Loucy (cell line): ENCODE measurements at regions not wholly inside any gene's neighbourhood (a gene's known extent, or its start where the extent isn't known, plus 50 kb on each side); places are given as distances from the start of the nearest gene placed in this dataset.

Experiments
- H2AFZ ChIP-seq: fragments of 200-600 bp; sonication (generic); 2 replicates; pipeline ENCODE4 v1.6.0; 2016; ENCODE audit warnings: antibody characterized with exemption, mild to moderate bottlenecking, low read length, moderate library complexity
- H3F3A ChIP-seq: fragments of 200-600 bp; 2 replicates; pipeline ENCODE4 v1.6.0; 2016; ENCODE audit warnings: antibody characterized with exemption, low read depth, mild to moderate bottlenecking
- H3K27me3 ChIP-seq: fragments of 200-600 bp; sonication (generic); 2 replicates; pipeline ENCODE4 v1.6.1; 2014; ENCODE audit warnings: low read length, mild to moderate bottlenecking; ENCODE audit not compliant: insufficient read depth, poor library complexity, severe bottlenecking
- H3K36me3 ChIP-seq: fragments of 200-600 bp; sonication (generic); 2 replicates; pipeline ENCODE4 v1.6.1; 2016; ENCODE audit warnings: low read length; ENCODE audit not compliant: insufficient read depth
- H3K4me1 ChIP-seq: fragments of 200-600 bp; sonication (generic); 2 replicates; pipeline ENCODE4 v1.5.1; 2014; ENCODE audit warnings: low read length, mild to moderate bottlenecking; ENCODE audit not compliant: insufficient read depth, poor library complexity, severe bottlenecking
- H3K4me2 ChIP-seq: fragments of 200-600 bp; sonication (generic); 2 replicates; pipeline ENCODE4 v1.6.0; 2014; ENCODE audit warnings: antibody characterized with exemption, low read length, low read depth, mild to moderate bottlenecking; ENCODE audit not compliant: poor library complexity, severe bottlenecking
- H3K4me3 ChIP-seq: fragments of 200-600 bp; sonication (generic); 2 replicates; pipeline ENCODE4 v1.5.1; 2014; ENCODE audit warnings: low read length, mild to moderate bottlenecking, mixed read lengths; ENCODE audit not compliant: poor library complexity, severe bottlenecking
- H3K79me2 ChIP-seq: fragments of 200-600 bp; sonication (generic); 2 replicates; pipeline ENCODE4 v1.6.1; 2014; ENCODE audit warnings: low read length; ENCODE audit not compliant: insufficient read depth
- H3K9ac ChIP-seq: fragments of 200-600 bp; sonication (generic); 2 replicates; pipeline ENCODE4 v1.6.0; 2014; ENCODE audit warnings: mild to moderate bottlenecking, low read depth, low read length, moderate library complexity; ENCODE audit not compliant: poor library complexity, severe bottlenecking
- H3K9me2 ChIP-seq: fragments of 200-600 bp; sonication (generic); replicated peaks from 2 replicates; pipeline ENCODE4 v1.6.1; 2016; ENCODE audit warnings: low read depth, low read length, mixed read lengths
- H3K9me3 ChIP-seq: fragments of 200-600 bp; sonication (generic); 2 replicates; pipeline ENCODE4 v1.6.1; 2014; ENCODE audit warnings: mild to moderate bottlenecking, antibody characterized with exemption, low read length, low read depth; ENCODE audit not compliant: insufficient read depth
- H4K20me1 ChIP-seq: fragments of 200-600 bp; sonication (generic); 2 replicates; pipeline ENCODE4 v1.6.0; 2014; ENCODE audit warnings: antibody characterized with exemption, low read length, mild to moderate bottlenecking; ENCODE audit not compliant: insufficient read depth, poor library complexity, severe bottlenecking
- CTCF ChIP-seq: fragments of 200-600 bp; sonication (generic); conservative IDR thresholded peaks from 2 replicates; pipeline ENCODE4 v1.5.1; 2014; ENCODE audit warnings: mild to moderate bottlenecking, antibody characterized with exemption, low read length
- EZH2phosphoT487 ChIP-seq: fragments of 200-600 bp; IDR thresholded peaks from 2 replicates; pipeline ENCODE4 v1.6.1; 2018; ENCODE audit warnings: antibody characterized with exemption, mild to moderate bottlenecking, moderate library complexity, borderline replicate concordance

GRCh38 chr13:110806636-110807035, 93.1 kb downstream of the ING1 start:
- Histone ChIP-seq H3K4me1 (no peaks in the 10 kb centered on the region), H3K4me3 (no peak overlapping the region), H3F3A (no peaks in the 10 kb centered on the region), H3K79me2 (no peaks in the 10 kb centered on the region), H3K4me2 (no peak overlapping the region), H2AFZ (no peak overlapping the region), H3K9me2 (no peaks in the 10 kb centered on the region), H4K20me1 (no peaks in the 10 kb centered on the region), H3K9ac (no peak overlapping the region), H3K9me3 (no peaks in the 10 kb centered on the region), H3K36me3 (no peaks in the 10 kb centered on the region), H3K27me3 (no peaks in the 10 kb centered on the region)
- TF ChIP-seq CTCF (no peak), EZH2phosphoT487 (no peak)

- Histone ChIP-seq H3K79me2 (no peaks in the 10 kb centered on the region), H3K4me2 (no peak overlapping the region), H2AFZ (no peak overlapping the region), H3K4me3 (no peak overlapping the region), H3K27me3 (no peaks in the 10 kb centered on the region), H3K9me3 (no peaks in the 10 kb centered on the region), H3F3A (no peaks in the 10 kb centered on the region), H3K9me2 (no peaks in the 10 kb centered on the region), H3K9ac (no peak overlapping the region), H3K36me3 (no peaks in the 10 kb centered on the region), H4K20me1 (no peaks in the 10 kb centered on the region), H3K4me1 (no peaks in the 10 kb centered on the region)
- TF ChIP-seq EZH2phosphoT487 (no peak), CTCF (no peak)
Measured at GRCh38 chr13:110807546-110807945, 94.0 kb downstream of the ING1 start.

GRCh38 chr13:110808138-110808537, 94.6 kb downstream of the ING1 start:
- Histone ChIP-seq H3K4me1 (no peaks in the 10 kb centered on the region), H4K20me1 (no peaks in the 10 kb centered on the region), H3K9me2 (no peaks in the 10 kb centered on the region), H3K9me3 (no peaks in the 10 kb centered on the region), H3K4me3 (no peak overlapping the region), H3K9ac (no peak overlapping the region), H3K79me2 (no peaks in the 10 kb centered on the region), H3K27me3 (no peaks in the 10 kb centered on the region), H3K4me2 (no peak overlapping the region), H3F3A (no peaks in the 10 kb centered on the region), H2AFZ (no peak overlapping the region), H3K36me3 (no peaks in the 10 kb centered on the region)
- TF ChIP-seq CTCF (no peak), EZH2phosphoT487 (no peak)
